ENCODE measurements at regions not wholly inside any gene's neighbourhood (a gene's known extent, or its start where the extent isn't known, plus 50 kb on each side); places are given as distances from the start of the nearest gene placed in this dataset.

DNA sequence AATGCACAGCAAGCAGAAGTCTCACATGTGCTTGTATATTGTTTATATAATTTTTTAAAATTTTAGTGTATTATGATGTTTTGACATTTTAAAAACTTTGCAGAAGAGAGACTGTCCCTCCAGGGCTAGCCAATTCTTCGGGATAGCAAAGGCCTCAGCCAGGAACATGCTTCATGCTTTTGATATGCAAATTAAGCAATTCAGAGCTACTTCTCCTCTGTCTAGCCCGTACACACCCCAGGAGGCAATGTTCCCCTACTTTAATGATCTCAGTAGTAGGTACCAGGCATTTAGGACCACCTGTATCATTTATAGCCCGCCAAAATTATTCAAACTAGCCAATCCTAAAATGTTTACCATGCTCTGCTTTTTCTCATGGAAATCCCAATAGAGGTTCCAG is 1116.2 kb downstream of the OLFM4 start:
- no peaks in the 10 kb centered on the region for H3K4me1 ChIP-seq (ENCODE audit: control insufficient read depth in 2 of 2, insufficient read depth in 2 of 2, low read length in 2 of 2)
- H3K9me3 ChIP-seq (ENCODE audit: control insufficient read depth in 2 of 2, low read length in 2 of 2) = no peaks in the 10 kb centered on the region
- no peak overlapping the region for H3K27ac ChIP-seq (ENCODE audit: low read depth in 2 of 2, low read length in 2 of 2)
- H3K27me3 ChIP-seq (ENCODE audit: control insufficient read depth in 2 of 2, insufficient read depth in 2 of 2, low read length in 2 of 2) = no peaks in the 10 kb centered on the region
- no peak overlapping the region for H3K9ac ChIP-seq (ENCODE audit: low read depth in 1 of 2, low read length in 2 of 2)
- no peak overlapping the region for H3K4me3 ChIP-seq (ENCODE audit: low read length in 2 of 2)
- H3K36me3 ChIP-seq (ENCODE audit: control insufficient read depth in 2 of 2, insufficient read depth in 2 of 2, low read length in 2 of 2) = no peaks in the 10 kb centered on the region

- Histone ChIP-seq H3K4me3 (ENCODE audit: low read length in 2 of 2) (no peak overlapping the region), H3K27ac (ENCODE audit: low read depth in 2 of 2, low read length in 2 of 2) (no peak overlapping the region), H3K9ac (ENCODE audit: low read depth in 1 of 2, low read length in 2 of 2) (no peak overlapping the region), H3K36me3 (ENCODE audit: control insufficient read depth in 2 of 2, insufficient read depth in 2 of 2, low read length in 2 of 2) (no peaks in the 10 kb centered on the region), H3K9me3 (ENCODE audit: control insufficient read depth in 2 of 2, low read length in 2 of 2) (peaks cover 0 to 3% of the 10 kb centered on the region in 2 donors), H3K27me3 (ENCODE audit: control insufficient read depth in 2 of 2, insufficient read depth in 2 of 2, low read length in 2 of 2) (no peaks in the 10 kb centered on the region), H3K4me1 (ENCODE audit: control insufficient read depth in 2 of 2, insufficient read depth in 2 of 2, low read length in 2 of 2) (no peaks in the 10 kb centered on the region)
Observed at GRCh38 chr13:54150851-54151250, 1122.2 kb downstream of the OLFM4 start.

- Histone ChIP-seq H3K27ac (ENCODE audit: low read depth in 2 of 2, low read length in 2 of 2) (no peak overlapping the region), H3K4me3 (ENCODE audit: low read length in 2 of 2) (no peak overlapping the region), H3K9me3 (ENCODE audit: control insufficient read depth in 2 of 2, low read length in 2 of 2) (no peaks in the 10 kb centered on the region), H3K9ac (ENCODE audit: low read depth in 1 of 2, low read length in 2 of 2) (no peak overlapping the region), H3K27me3 (ENCODE audit: control insufficient read depth in 2 of 2, insufficient read depth in 2 of 2, low read length in 2 of 2) (no peaks in the 10 kb centered on the region), H3K36me3 (ENCODE audit: control insufficient read depth in 2 of 2, insufficient read depth in 2 of 2, low read length in 2 of 2) (no peaks in the 10 kb centered on the region), H3K4me1 (ENCODE audit: control insufficient read depth in 2 of 2, insufficient read depth in 2 of 2, low read length in 2 of 2) (no peaks in the 10 kb centered on the region)
Observed at GRCh38 chr13:54162069-54162468, 1133.5 kb downstream of the OLFM4 start.

GRCh38 chr13:54165581-54166215 is 1137.1 kb downstream of the OLFM4 start:
- H3K36me3 ChIP-seq (ENCODE audit: control insufficient read depth in 2 of 2, insufficient read depth in 2 of 2, low read length in 2 of 2) = no peaks in the 10 kb centered on the region
- H3K27ac ChIP-seq (ENCODE audit: low read depth in 2 of 2, low read length in 2 of 2) = no peak overlapping the region
- H3K27me3 ChIP-seq (ENCODE audit: control insufficient read depth in 2 of 2, insufficient read depth in 2 of 2, low read length in 2 of 2) = no peaks in the 10 kb centered on the region
- H3K4me1 ChIP-seq (ENCODE audit: control insufficient read depth in 2 of 2, insufficient read depth in 2 of 2, low read length in 2 of 2) = no peaks in the 10 kb centered on the region
- H3K4me3 ChIP-seq (ENCODE audit: low read length in 2 of 2) = no peak overlapping the region
- H3K9me3 ChIP-seq (ENCODE audit: control insufficient read depth in 2 of 2, low read length in 2 of 2) = no peaks in the 10 kb centered on the region
- no peak overlapping the region for H3K9ac ChIP-seq (ENCODE audit: low read depth in 1 of 2, low read length in 2 of 2)

GRCh38 chr13:54173996-54174395 is 1145.4 kb downstream of the OLFM4 start:
- Histone ChIP-seq H3K4me1 (ENCODE audit: control insufficient read depth in 2 of 2, insufficient read depth in 2 of 2, low read length in 2 of 2) (no peaks in the 10 kb centered on the region), H3K4me3 (ENCODE audit: low read length in 2 of 2) (no peak overlapping the region), H3K9ac (ENCODE audit: low read depth in 1 of 2, low read length in 2 of 2) (no peak overlapping the region), H3K27ac (ENCODE audit: low read depth in 2 of 2, low read length in 2 of 2) (no peak overlapping the region), H3K27me3 (ENCODE audit: control insufficient read depth in 2 of 2, insufficient read depth in 2 of 2, low read length in 2 of 2) (no peaks in the 10 kb centered on the region), H3K9me3 (ENCODE audit: control insufficient read depth in 2 of 2, low read length in 2 of 2) (peaks cover 0 to 3% of the 10 kb centered on the region in 2 donors), H3K36me3 (ENCODE audit: control insufficient read depth in 2 of 2, insufficient read depth in 2 of 2, low read length in 2 of 2) (no peaks in the 10 kb centered on the region)

DNA sequence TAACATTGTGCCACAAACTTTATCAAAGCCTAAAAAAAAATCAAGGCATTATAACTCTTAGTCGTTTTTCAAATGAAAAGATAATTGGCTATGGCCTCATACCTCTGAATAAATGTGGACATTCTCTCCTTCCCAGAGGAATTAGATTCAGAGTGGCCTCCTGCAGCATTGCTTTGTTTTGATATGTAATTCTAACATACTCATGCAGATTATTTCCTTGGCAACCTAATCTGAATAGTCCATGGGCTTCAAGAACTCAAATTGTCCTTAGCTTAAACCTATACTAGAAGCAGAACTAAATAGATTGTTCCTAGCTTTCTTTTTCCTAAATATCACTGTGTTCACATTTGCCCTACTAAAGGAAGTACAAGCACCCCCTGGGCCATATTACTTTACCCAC is 1146.9 kb downstream of the OLFM4 start:
- Histone ChIP-seq H3K4me1 (ENCODE audit: control insufficient read depth in 2 of 2, insufficient read depth in 2 of 2, low read length in 2 of 2) (no peaks in the 10 kb centered on the region), H3K36me3 (ENCODE audit: control insufficient read depth in 2 of 2, insufficient read depth in 2 of 2, low read length in 2 of 2) (no peaks in the 10 kb centered on the region), H3K27ac (ENCODE audit: low read depth in 2 of 2, low read length in 2 of 2) (no peak overlapping the region), H3K9ac (ENCODE audit: low read depth in 1 of 2, low read length in 2 of 2) (no peak overlapping the region), H3K27me3 (ENCODE audit: control insufficient read depth in 2 of 2, insufficient read depth in 2 of 2, low read length in 2 of 2) (no peaks in the 10 kb centered on the region), H3K4me3 (ENCODE audit: low read length in 2 of 2) (no peak overlapping the region), H3K9me3 (ENCODE audit: control insufficient read depth in 2 of 2, low read length in 2 of 2) (peaks cover 0 to 3% of the 10 kb centered on the region in 2 donors)

DNA sequence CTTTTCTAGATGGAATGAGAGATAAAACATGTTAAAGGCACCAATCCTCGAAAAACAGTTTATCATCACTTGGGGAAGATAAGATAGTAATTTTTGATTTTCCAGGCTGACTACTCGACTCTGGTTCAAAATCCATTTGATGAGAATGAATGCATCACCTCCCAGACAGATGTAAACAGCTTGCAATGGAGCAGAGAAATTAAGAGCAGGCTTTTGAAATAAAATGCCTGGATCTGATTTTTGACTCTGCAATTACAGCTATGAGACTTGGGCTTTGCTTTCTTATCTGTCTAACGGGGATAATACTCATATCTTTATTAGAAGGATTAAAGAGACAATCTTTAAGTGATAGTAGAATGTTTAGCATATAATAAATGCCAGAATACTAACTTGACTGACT is 1148.9 kb downstream of the OLFM4 start:
- Histone ChIP-seq H3K27ac (ENCODE audit: low read depth in 2 of 2, low read length in 2 of 2) (no peak overlapping the region), H3K4me1 (ENCODE audit: control insufficient read depth in 2 of 2, insufficient read depth in 2 of 2, low read length in 2 of 2) (no peaks in the 10 kb centered on the region), H3K27me3 (ENCODE audit: control insufficient read depth in 2 of 2, insufficient read depth in 2 of 2, low read length in 2 of 2) (no peaks in the 10 kb centered on the region), H3K9ac (ENCODE audit: low read depth in 1 of 2, low read length in 2 of 2) (no peak overlapping the region), H3K4me3 (ENCODE audit: low read length in 2 of 2) (no peak overlapping the region), H3K9me3 (ENCODE audit: control insufficient read depth in 2 of 2, low read length in 2 of 2) (no peaks in the 10 kb centered on the region), H3K36me3 (ENCODE audit: control insufficient read depth in 2 of 2, insufficient read depth in 2 of 2, low read length in 2 of 2) (no peaks in the 10 kb centered on the region)

- Histone ChIP-seq H3K9me3 (ENCODE audit: control insufficient read depth in 2 of 2, low read length in 2 of 2) (peaks cover 0 to 2% of the 10 kb centered on the region in 2 donors), H3K4me1 (ENCODE audit: control insufficient read depth in 2 of 2, insufficient read depth in 2 of 2, low read length in 2 of 2) (no peaks in the 10 kb centered on the region), H3K9ac (ENCODE audit: low read depth in 1 of 2, low read length in 2 of 2) (no peak overlapping the region), H3K27ac (ENCODE audit: low read depth in 2 of 2, low read length in 2 of 2) (no peak overlapping the region), H3K4me3 (ENCODE audit: low read length in 2 of 2) (no peak overlapping the region), H3K36me3 (ENCODE audit: control insufficient read depth in 2 of 2, insufficient read depth in 2 of 2, low read length in 2 of 2) (no peaks in the 10 kb centered on the region), H3K27me3 (ENCODE audit: control insufficient read depth in 2 of 2, insufficient read depth in 2 of 2, low read length in 2 of 2) (no peaks in the 10 kb centered on the region)
Observed at GRCh38 chr13:54183166-54183565, 1154.6 kb downstream of the OLFM4 start.

DNA sequence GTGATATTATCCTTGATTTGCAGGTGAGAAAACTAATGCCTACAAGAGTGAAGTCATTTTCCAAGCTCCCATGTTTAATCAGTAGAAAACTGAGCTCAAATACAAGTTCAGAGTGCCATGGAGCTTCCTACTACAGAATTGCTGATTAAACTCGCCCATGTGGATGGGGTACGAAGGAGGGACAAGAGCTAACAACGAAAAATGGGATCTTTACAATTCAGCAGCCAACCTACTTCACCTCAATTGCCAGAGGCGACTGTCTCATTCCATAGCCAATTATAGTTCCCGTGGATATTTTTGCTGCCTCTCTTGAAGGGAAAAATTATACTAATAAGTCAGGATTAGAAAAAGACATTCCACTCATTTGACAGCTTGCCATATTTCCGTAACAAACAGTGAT is 1155.1 kb downstream of the OLFM4 start:
- no peak overlapping the region for H3K9ac ChIP-seq (ENCODE audit: low read depth in 1 of 2, low read length in 2 of 2)
- no peak overlapping the region for H3K4me3 ChIP-seq (ENCODE audit: low read length in 2 of 2)
- peaks cover 0 to 2% of the 10 kb centered on the region in 2 donors for H3K9me3 ChIP-seq (ENCODE audit: control insufficient read depth in 2 of 2, low read length in 2 of 2)
- H3K27me3 ChIP-seq (ENCODE audit: control insufficient read depth in 2 of 2, insufficient read depth in 2 of 2, low read length in 2 of 2) = no peaks in the 10 kb centered on the region
- H3K4me1 ChIP-seq (ENCODE audit: control insufficient read depth in 2 of 2, insufficient read depth in 2 of 2, low read length in 2 of 2) = no peaks in the 10 kb centered on the region
- H3K27ac ChIP-seq (ENCODE audit: low read depth in 2 of 2, low read length in 2 of 2) = no peak overlapping the region
- no peaks in the 10 kb centered on the region for H3K36me3 ChIP-seq (ENCODE audit: control insufficient read depth in 2 of 2, insufficient read depth in 2 of 2, low read length in 2 of 2)

- H3K4me1 ChIP-seq (ENCODE audit: control insufficient read depth in 2 of 2, insufficient read depth in 2 of 2, low read length in 2 of 2) = no peaks in the 10 kb centered on the region
- H3K4me3 ChIP-seq (ENCODE audit: low read length in 2 of 2) = no peak overlapping the region
- no peaks in the 10 kb centered on the region for H3K36me3 ChIP-seq (ENCODE audit: control insufficient read depth in 2 of 2, insufficient read depth in 2 of 2, low read length in 2 of 2)
- H3K27me3 ChIP-seq (ENCODE audit: control insufficient read depth in 2 of 2, insufficient read depth in 2 of 2, low read length in 2 of 2) = no peaks in the 10 kb centered on the region
- no peak overlapping the region for H3K9ac ChIP-seq (ENCODE audit: low read depth in 1 of 2, low read length in 2 of 2)
- peaks cover 0 to 2% of the 10 kb centered on the region in 2 donors for H3K9me3 ChIP-seq (ENCODE audit: control insufficient read depth in 2 of 2, low read length in 2 of 2)
- no peak overlapping the region for H3K27ac ChIP-seq (ENCODE audit: low read depth in 2 of 2, low read length in 2 of 2)
Observed at GRCh38 chr13:54184576-54184975, 1156.0 kb downstream of the OLFM4 start.

- Histone ChIP-seq H3K4me3 (ENCODE audit: low read length in 2 of 2) (no peak overlapping the region), H3K9ac (ENCODE audit: low read depth in 1 of 2, low read length in 2 of 2) (no peak overlapping the region), H3K36me3 (ENCODE audit: control insufficient read depth in 2 of 2, insufficient read depth in 2 of 2, low read length in 2 of 2) (no peaks in the 10 kb centered on the region), H3K27ac (ENCODE audit: low read depth in 2 of 2, low read length in 2 of 2) (no peak overlapping the region), H3K27me3 (ENCODE audit: control insufficient read depth in 2 of 2, insufficient read depth in 2 of 2, low read length in 2 of 2) (no peaks in the 10 kb centered on the region), H3K9me3 (ENCODE audit: control insufficient read depth in 2 of 2, low read length in 2 of 2) (peaks cover 0 to 2% of the 10 kb centered on the region in 2 donors), H3K4me1 (ENCODE audit: control insufficient read depth in 2 of 2, insufficient read depth in 2 of 2, low read length in 2 of 2) (no peaks in the 10 kb centered on the region)
Observed at GRCh38 chr13:54185101-54185500, 1156.5 kb downstream of the OLFM4 start.

All from mucosa of rectum (tissue), 2 donors.